ENCODE measurements at regions not wholly inside any gene's neighbourhood (a gene's known extent, or its start where the extent isn't known, plus 50 kb on each side); places are given as distances from the start of the nearest gene placed in this dataset.

DNA sequence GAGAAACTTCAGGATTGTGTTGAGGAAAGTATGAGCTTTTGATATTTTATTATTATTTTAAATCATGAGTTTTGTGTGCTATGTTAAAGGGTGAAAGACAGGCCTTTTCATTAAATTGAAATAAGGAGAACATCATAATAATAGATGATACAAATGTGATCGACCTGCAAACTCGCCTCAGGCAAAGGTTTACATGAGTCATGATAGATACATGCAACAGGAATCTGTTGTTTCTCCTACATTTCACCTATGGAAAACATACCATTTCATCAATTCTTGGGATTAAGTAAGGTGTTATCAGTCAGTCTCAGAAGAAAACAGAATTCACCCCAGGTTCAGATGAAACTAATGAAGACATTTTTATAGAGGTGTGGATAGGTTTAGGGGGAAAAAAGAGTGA is 1992.5 kb upstream of the PIK3C3 start:
- Histone ChIP-seq H3K4me3 (ENCODE audit: low read length in 2 of 2) (no peak overlapping the region), H3K14ac (ENCODE audit: low read length) (no peak overlapping the region), H3K27me3 (ENCODE audit: control insufficient read depth in 3 of 3, insufficient read depth in 3 of 3, low read depth in 1 of 3, low read length in 3 of 3) (no peaks in the 10 kb centered on the region), H3K9me3 (replicated peaks in 1 of 2; ENCODE audit: control insufficient read depth in 2 of 2, insufficient read depth in 1 of 2, low read depth in 1 of 2, low read length in 2 of 2) (no peaks in the 10 kb centered on the region), H3K9ac (ENCODE audit: low read depth, low read length, poor library complexity) (no peak overlapping the region), H3K27ac (replicated peaks; ENCODE audit: low read length) (no peak overlapping the region), H2BK120ac (ENCODE audit: low read depth, low read length) (no peak overlapping the region), H2BK12ac (ENCODE audit: low read length) (no peak overlapping the region), H2BK15ac (ENCODE audit: low read length) (no peak overlapping the region), H3K4me2 (ENCODE audit: insufficient read depth, low read length, poor library complexity, severe bottlenecking) (no peak overlapping the region), H3K23ac (ENCODE audit: low read depth, low read length, poor library complexity) (no peak overlapping the region), H4K8ac (ENCODE audit: low read depth, low read length) (no peak overlapping the region), H3K79me1 (ENCODE audit: low read depth, low read length) (no peaks in the 10 kb centered on the region), H3K36me3 (replicated peaks in 1 of 2; ENCODE audit: control insufficient read depth in 2 of 2, insufficient read depth in 2 of 2, low read length in 2 of 2) (no peaks in the 10 kb centered on the region), H4K91ac (ENCODE audit: low read depth, low read length, poor library complexity) (no peak overlapping the region), H3K4ac (ENCODE audit: low read length) (no peak overlapping the region), H3K18ac (ENCODE audit: low read length) (no peak overlapping the region), H2BK5ac (ENCODE audit: low read length) (no peak overlapping the region), H3K4me1 (ENCODE audit: control insufficient read depth in 2 of 2, insufficient read depth in 1 of 2, low read depth in 1 of 2, low read length in 2 of 2) (no peaks in the 10 kb centered on the region), H2AK5ac (ENCODE audit: low read depth, low read length) (no peak overlapping the region), H2AFZ (ENCODE audit: low read length) (no peak overlapping the region)
- no peak for DNase-seq (ENCODE audit: low spot score)
- WGBS, 2 donors (ENCODE audit: extremely low coverage in 2 of 2, insufficient read length in 2 of 2, insufficient replicate concordance in 1 of 2), result no CpG with 5 or more reads among the region's 2 CpGs

- Histone ChIP-seq H3K4ac (ENCODE audit: low read length) (no peak overlapping the region), H3K9ac (ENCODE audit: low read depth, low read length, poor library complexity) (no peak overlapping the region), H3K9me3 (replicated peaks in 1 of 2; ENCODE audit: control insufficient read depth in 2 of 2, insufficient read depth in 1 of 2, low read depth in 1 of 2, low read length in 2 of 2) (no peaks in the 10 kb centered on the region), H4K8ac (ENCODE audit: low read depth, low read length) (no peak overlapping the region), H2BK120ac (ENCODE audit: low read depth, low read length) (no peak overlapping the region), H3K27ac (replicated peaks; ENCODE audit: low read length) (no peak overlapping the region), H3K36me3 (replicated peaks in 1 of 2; ENCODE audit: control insufficient read depth in 2 of 2, insufficient read depth in 2 of 2, low read length in 2 of 2) (no peaks in the 10 kb centered on the region), H3K79me1 (ENCODE audit: low read depth, low read length) (no peaks in the 10 kb centered on the region), H4K91ac (ENCODE audit: low read depth, low read length, poor library complexity) (no peak overlapping the region), H2AK5ac (ENCODE audit: low read depth, low read length) (no peak overlapping the region), H2AFZ (ENCODE audit: low read length) (no peak overlapping the region), H3K23ac (ENCODE audit: low read depth, low read length, poor library complexity) (no peak overlapping the region), H3K4me3 (ENCODE audit: low read length in 2 of 2) (no peak overlapping the region), H2BK15ac (ENCODE audit: low read length) (no peak overlapping the region), H2BK5ac (ENCODE audit: low read length) (no peak overlapping the region), H3K27me3 (ENCODE audit: control insufficient read depth in 3 of 3, insufficient read depth in 3 of 3, low read depth in 1 of 3, low read length in 3 of 3) (no peaks in the 10 kb centered on the region), H3K4me1 (ENCODE audit: control insufficient read depth in 2 of 2, insufficient read depth in 1 of 2, low read depth in 1 of 2, low read length in 2 of 2) (no peaks in the 10 kb centered on the region), H3K4me2 (ENCODE audit: insufficient read depth, low read length, poor library complexity, severe bottlenecking) (no peak overlapping the region), H3K14ac (ENCODE audit: low read length) (no peak overlapping the region), H3K18ac (ENCODE audit: low read length) (no peak overlapping the region), H2BK12ac (ENCODE audit: low read length) (no peak overlapping the region)
- DNase-seq (ENCODE audit: low spot score), result no peak
- no CpG with 5 or more reads among the region's 1 CpG for WGBS, 2 donors (ENCODE audit: extremely low coverage in 2 of 2, insufficient read length in 2 of 2, insufficient replicate concordance in 1 of 2)
Observed at GRCh38 chr18:39960550-39960949, 1994.5 kb upstream of the PIK3C3 start.

- H4K8ac ChIP-seq (ENCODE audit: low read depth, low read length), result no peak overlapping the region
- H3K4me1 ChIP-seq (ENCODE audit: control insufficient read depth in 2 of 2, insufficient read depth in 1 of 2, low read depth in 1 of 2, low read length in 2 of 2), result no peaks in the 10 kb centered on the region
- no peaks in the 10 kb centered on the region for H3K36me3 ChIP-seq (replicated peaks in 1 of 2; ENCODE audit: control insufficient read depth in 2 of 2, insufficient read depth in 2 of 2, low read length in 2 of 2)
- no peak overlapping the region for H3K18ac ChIP-seq (ENCODE audit: low read length)
- no peak overlapping the region for H3K23ac ChIP-seq (ENCODE audit: low read depth, low read length, poor library complexity)
- no peak overlapping the region for H4K91ac ChIP-seq (ENCODE audit: low read depth, low read length, poor library complexity)
- H3K4me2 ChIP-seq (ENCODE audit: insufficient read depth, low read length, poor library complexity, severe bottlenecking), result no peak overlapping the region
- H3K27ac ChIP-seq (replicated peaks; ENCODE audit: low read length), result no peak overlapping the region
- H2BK120ac ChIP-seq (ENCODE audit: low read depth, low read length), result no peak overlapping the region
- DNase-seq (ENCODE audit: low spot score), result no peak
- WGBS, 2 donors (ENCODE audit: extremely low coverage in 2 of 2, insufficient read length in 2 of 2, insufficient replicate concordance in 1 of 2), result no CpG with 5 or more reads among the region's 2 CpGs
- no peak overlapping the region for H2AFZ ChIP-seq (ENCODE audit: low read length)
- no peaks in the 10 kb centered on the region for H3K9me3 ChIP-seq (replicated peaks in 1 of 2; ENCODE audit: control insufficient read depth in 2 of 2, insufficient read depth in 1 of 2, low read depth in 1 of 2, low read length in 2 of 2)
- no peak overlapping the region for H2BK5ac ChIP-seq (ENCODE audit: low read length)
- no peak overlapping the region for H2BK15ac ChIP-seq (ENCODE audit: low read length)
- no peak overlapping the region for H3K14ac ChIP-seq (ENCODE audit: low read length)
- no peak overlapping the region for H2AK5ac ChIP-seq (ENCODE audit: low read depth, low read length)
- H3K79me1 ChIP-seq (ENCODE audit: low read depth, low read length), result no peaks in the 10 kb centered on the region
- H3K27me3 ChIP-seq (ENCODE audit: control insufficient read depth in 3 of 3, insufficient read depth in 3 of 3, low read depth in 1 of 3, low read length in 3 of 3), result no peaks in the 10 kb centered on the region
- H2BK12ac ChIP-seq (ENCODE audit: low read length), result no peak overlapping the region
- no peak overlapping the region for H3K4ac ChIP-seq (ENCODE audit: low read length)
- H3K9ac ChIP-seq (ENCODE audit: low read depth, low read length, poor library complexity), result no peak overlapping the region
- no peak overlapping the region for H3K4me3 ChIP-seq (ENCODE audit: low read length in 2 of 2)
Observed at GRCh38 chr18:39959839-39960238, 1995.2 kb upstream of the PIK3C3 start.

- Histone ChIP-seq H3K27ac (replicated peaks; ENCODE audit: low read length) (no peak overlapping the region), H3K4ac (ENCODE audit: low read length) (no peak overlapping the region), H3K4me1 (ENCODE audit: control insufficient read depth in 2 of 2, insufficient read depth in 1 of 2, low read depth in 1 of 2, low read length in 2 of 2) (no peaks in the 10 kb centered on the region), H4K91ac (ENCODE audit: low read depth, low read length, poor library complexity) (no peak overlapping the region), H3K18ac (ENCODE audit: low read length) (no peak overlapping the region), H2BK5ac (ENCODE audit: low read length) (no peak overlapping the region), H4K8ac (ENCODE audit: low read depth, low read length) (no peak overlapping the region), H2BK120ac (ENCODE audit: low read depth, low read length) (no peak overlapping the region), H2BK15ac (ENCODE audit: low read length) (no peak overlapping the region), H3K9me3 (replicated peaks in 1 of 2; ENCODE audit: control insufficient read depth in 2 of 2, insufficient read depth in 1 of 2, low read depth in 1 of 2, low read length in 2 of 2) (no peaks in the 10 kb centered on the region), H3K9ac (ENCODE audit: low read depth, low read length, poor library complexity) (no peak overlapping the region), H3K36me3 (replicated peaks in 1 of 2; ENCODE audit: control insufficient read depth in 2 of 2, insufficient read depth in 2 of 2, low read length in 2 of 2) (no peaks in the 10 kb centered on the region), H3K4me3 (ENCODE audit: low read length in 2 of 2) (no peak overlapping the region), H2BK12ac (ENCODE audit: low read length) (no peak overlapping the region), H3K4me2 (ENCODE audit: insufficient read depth, low read length, poor library complexity, severe bottlenecking) (no peak overlapping the region), H2AFZ (ENCODE audit: low read length) (no peak overlapping the region), H2AK5ac (ENCODE audit: low read depth, low read length) (no peak overlapping the region), H3K23ac (ENCODE audit: low read depth, low read length, poor library complexity) (no peak overlapping the region), H3K14ac (ENCODE audit: low read length) (no peak overlapping the region), H3K79me1 (ENCODE audit: low read depth, low read length) (no peaks in the 10 kb centered on the region), H3K27me3 (ENCODE audit: control insufficient read depth in 3 of 3, insufficient read depth in 3 of 3, low read depth in 1 of 3, low read length in 3 of 3) (no peaks in the 10 kb centered on the region)
- no peak for DNase-seq (ENCODE audit: low spot score)
- no CpG with 5 or more reads among the region's 1 CpG for WGBS, 2 donors (ENCODE audit: extremely low coverage in 2 of 2, insufficient read length in 2 of 2, insufficient replicate concordance in 1 of 2)
Observed at GRCh38 chr18:39958876-39959275, 1996.2 kb upstream of the PIK3C3 start.

Measured in neuronal stem cell (in vitro differentiated cells).